ENCODE measurements at regions not wholly inside any gene's neighbourhood (a gene's known extent, or its start where the extent isn't known, plus 50 kb on each side); places are given as distances from the start of the nearest gene placed in this dataset.

DNA sequence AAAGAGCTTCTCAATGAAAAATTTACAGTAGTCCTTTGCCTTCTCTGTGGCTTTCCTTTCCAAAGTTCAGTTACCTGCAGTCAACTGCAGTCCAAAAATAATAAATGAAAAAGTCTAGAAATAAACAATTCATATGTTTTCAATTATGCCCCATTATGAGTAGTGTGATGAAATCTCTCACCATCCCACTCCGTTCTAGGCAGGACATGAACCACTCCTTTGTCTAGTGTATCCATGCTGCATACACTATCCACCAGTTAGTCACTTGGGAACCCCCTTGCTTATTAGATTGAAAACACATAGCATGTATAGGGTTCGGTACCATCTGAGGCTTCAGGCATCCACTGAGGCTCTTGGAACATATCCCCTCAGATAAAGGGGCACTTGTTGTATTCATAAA lies 80.6 kb upstream of the EYA4 start:
- Mint-ChIP-seq H3K4me3 (no peak overlapping the region), H3K36me3 (ENCODE audit: insufficient read depth) (no peaks in the 10 kb centered on the region), H3K4me1 (ENCODE audit: low read depth) (no peaks in the 10 kb centered on the region), H3K27me3 (ENCODE audit: low read depth) (no peaks in the 10 kb centered on the region), H3K9me3 (no peaks in the 10 kb centered on the region)
- no peak for DNase-seq
- ATAC-seq = no peak

- ATAC-seq = no peak
- H3K27me3 Mint-ChIP-seq (ENCODE audit: low read depth) = no peaks in the 10 kb centered on the region
These were observed 75.9 kb upstream of the EYA4 start for GRCh38 chr6:133165235-133165634.

GRCh38 chr6:133166766-133167165 lies 74.4 kb upstream of the EYA4 start:
- Mint-ChIP-seq H3K9me3 (no peaks in the 10 kb centered on the region), H3K27me3 (ENCODE audit: low read depth) (no peaks in the 10 kb centered on the region), H3K36me3 (ENCODE audit: insufficient read depth) (no peaks in the 10 kb centered on the region), H3K4me1 (ENCODE audit: low read depth) (no peaks in the 10 kb centered on the region), H3K4me3 (no peak overlapping the region)
- ATAC-seq (no peak), DNase-seq (no peak)

More at GRCh38 chr6:133165235-133165634, 75.9 kb upstream of the EYA4 start:
- Mint-ChIP-seq H3K36me3 (ENCODE audit: insufficient read depth) (no peaks in the 10 kb centered on the region), H3K9me3 (no peaks in the 10 kb centered on the region), H3K4me3 (no peak overlapping the region), H3K4me1 (ENCODE audit: low read depth) (no peaks in the 10 kb centered on the region)
- no peak for DNase-seq

GRCh38 chr6:133169901-133170300 lies 71.3 kb upstream of the EYA4 start:
- no peaks in the 10 kb centered on the region for H3K4me1 Mint-ChIP-seq (ENCODE audit: low read depth)
- H3K27me3 Mint-ChIP-seq (ENCODE audit: low read depth) = no peaks in the 10 kb centered on the region
- H3K9me3 Mint-ChIP-seq = no peaks in the 10 kb centered on the region
- no peak overlapping the region for H3K4me3 Mint-ChIP-seq
- ATAC-seq (no peak), DNase-seq (no peak)
- H3K36me3 Mint-ChIP-seq (ENCODE audit: insufficient read depth) = no peaks in the 10 kb centered on the region

DNA sequence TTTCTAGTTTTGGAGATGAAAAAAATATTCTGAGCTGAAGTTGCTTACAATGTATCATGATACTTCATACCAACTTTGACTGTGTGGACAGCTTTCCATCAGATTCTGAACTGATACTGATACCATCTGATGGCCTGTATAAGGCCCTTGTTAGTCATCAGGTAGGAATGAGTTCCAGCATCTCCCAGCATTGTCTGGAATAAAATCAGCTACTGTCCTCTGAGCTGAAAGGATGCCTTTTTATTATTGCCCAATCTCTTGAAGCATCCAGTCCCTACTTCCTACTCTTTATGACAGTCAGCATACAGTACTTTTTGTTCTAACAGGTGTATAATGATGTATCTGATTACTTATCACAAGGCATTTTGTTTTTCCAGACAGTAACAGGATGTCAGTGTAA lies 70.6 kb upstream of the EYA4 start:
- ATAC-seq = no peak
- no peak for DNase-seq
- no peak overlapping the region for H3K4me3 Mint-ChIP-seq
- H3K9me3 Mint-ChIP-seq = no peaks in the 10 kb centered on the region
- no peaks in the 10 kb centered on the region for H3K4me1 Mint-ChIP-seq (ENCODE audit: low read depth)
- no peaks in the 10 kb centered on the region for H3K27me3 Mint-ChIP-seq (ENCODE audit: low read depth)
- no peaks in the 10 kb centered on the region for H3K36me3 Mint-ChIP-seq (ENCODE audit: insufficient read depth)

DNA sequence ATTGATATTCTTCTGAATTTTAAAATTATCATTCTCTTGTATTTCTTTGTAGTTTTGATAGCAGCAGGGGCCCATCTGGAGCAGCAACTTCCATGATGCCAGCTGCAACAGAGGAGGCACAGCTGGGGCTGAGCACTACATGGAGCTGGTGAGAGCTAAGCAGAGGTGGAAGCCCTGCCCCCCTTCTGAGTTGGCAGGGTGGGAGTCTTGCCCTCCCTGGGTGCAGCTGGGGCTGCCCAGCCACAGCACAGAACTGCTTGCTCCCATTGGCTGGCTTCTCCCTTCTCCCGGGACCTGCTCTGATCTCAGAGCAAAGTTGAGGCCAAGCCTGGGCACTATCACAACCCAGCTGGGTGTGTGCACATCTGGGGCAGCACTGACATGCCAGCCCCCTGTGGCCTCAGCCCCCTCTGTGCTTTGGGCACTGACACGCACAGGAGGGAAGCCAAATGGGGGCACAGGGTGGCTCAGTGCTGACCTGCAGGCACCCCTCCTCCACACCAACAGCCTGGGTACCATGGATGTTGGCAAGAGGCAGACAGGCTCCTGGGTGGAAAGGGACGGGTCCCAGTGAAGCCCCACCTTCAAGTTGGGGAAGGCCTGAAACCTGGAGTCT lies 69.1 kb upstream of the EYA4 start:
- H3K4me3 Mint-ChIP-seq = no peak overlapping the region
- no peaks in the 10 kb centered on the region for H3K9me3 Mint-ChIP-seq
- DNase-seq (no peak), ATAC-seq (no peak)
- no peaks in the 10 kb centered on the region for H3K36me3 Mint-ChIP-seq (ENCODE audit: insufficient read depth)
- H3K4me1 Mint-ChIP-seq (ENCODE audit: low read depth) = no peaks in the 10 kb centered on the region
- no peaks in the 10 kb centered on the region for H3K27me3 Mint-ChIP-seq (ENCODE audit: low read depth)

- no peak overlapping the region for H3K4me3 Mint-ChIP-seq
- no peaks in the 10 kb centered on the region for H3K27me3 Mint-ChIP-seq (ENCODE audit: low read depth)
- peak in 1 of 2 donors; percentile 14 for ATAC-seq
- H3K9me3 Mint-ChIP-seq = peaks cover 1% of the 10 kb centered on the region
- DNase-seq = no peak
- H3K4me1 Mint-ChIP-seq (ENCODE audit: low read depth) = no peaks in the 10 kb centered on the region
- H3K36me3 Mint-ChIP-seq (ENCODE audit: insufficient read depth) = no peaks in the 10 kb centered on the region
These were observed 67.9 kb upstream of the EYA4 start for GRCh38 chr6:133173276-133173675.

DNA sequence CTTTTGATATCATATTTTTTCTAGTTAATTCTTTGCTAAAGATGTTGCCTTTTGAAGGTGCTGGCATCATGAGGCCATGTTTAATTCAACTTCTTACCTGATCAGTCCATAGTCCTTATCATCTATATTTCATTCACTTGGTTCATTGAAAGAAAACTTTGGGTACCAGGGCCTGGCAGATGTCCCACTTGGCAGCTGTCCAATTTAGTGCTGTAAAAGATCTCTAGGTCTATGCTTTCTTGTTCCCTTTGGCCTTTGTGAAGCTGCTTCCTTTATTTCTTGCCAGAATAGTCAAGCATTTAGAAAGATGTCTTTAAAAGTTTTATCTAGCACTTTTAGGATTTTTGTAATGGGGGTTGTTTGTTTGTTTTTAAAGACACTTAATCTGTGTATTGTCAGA lies 61.7 kb upstream of the EYA4 start:
- Mint-ChIP-seq H3K4me3 (no peak overlapping the region), H3K4me1 (ENCODE audit: low read depth) (no peaks in the 10 kb centered on the region), H3K36me3 (ENCODE audit: insufficient read depth) (no peaks in the 10 kb centered on the region), H3K9me3 (peaks cover 7% of the 10 kb centered on the region), H3K27me3 (ENCODE audit: low read depth) (no peaks in the 10 kb centered on the region)
- no peak for DNase-seq
- ATAC-seq = no peak

- ATAC-seq = no peak
- Mint-ChIP-seq H3K27me3 (ENCODE audit: low read depth) (no peaks in the 10 kb centered on the region), H3K36me3 (ENCODE audit: insufficient read depth) (no peaks in the 10 kb centered on the region), H3K4me1 (ENCODE audit: low read depth) (no peaks in the 10 kb centered on the region), H3K4me3 (no peak overlapping the region), H3K9me3 (peaks cover 2% of the 10 kb centered on the region)
- no peak for DNase-seq
These were observed 57.5 kb upstream of the EYA4 start for GRCh38 chr6:133183691-133184090.

DNA sequence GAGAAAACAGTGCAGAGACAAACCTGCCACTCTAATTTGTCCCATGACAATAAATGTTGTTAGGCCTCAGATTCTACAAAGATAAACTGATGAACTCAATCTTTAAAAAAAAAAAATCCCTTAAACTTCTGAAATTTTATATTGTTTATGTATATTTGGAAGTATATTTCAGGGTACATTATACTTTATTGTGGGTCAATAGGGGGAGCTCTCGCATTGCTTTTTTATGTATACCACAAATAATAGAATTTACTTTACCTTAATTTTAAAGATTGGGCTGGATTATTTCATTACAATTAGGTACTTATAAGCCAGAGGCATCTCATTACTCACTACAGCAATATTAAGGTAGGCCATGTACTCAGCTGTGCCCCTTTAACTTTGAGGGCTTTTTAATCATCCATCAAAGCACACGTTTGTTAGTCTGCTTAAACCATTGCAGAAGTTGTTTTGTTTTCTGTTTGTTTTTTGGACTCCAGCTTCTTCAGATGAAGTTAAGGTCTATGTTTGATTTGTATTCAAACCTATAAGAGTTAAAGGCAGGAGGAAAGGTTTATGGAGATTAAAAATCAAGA lies 56.3 kb upstream of the EYA4 start:
- no peaks in the 10 kb centered on the region for H3K27me3 Mint-ChIP-seq (ENCODE audit: low read depth)
- no peak for ATAC-seq
- no peaks in the 10 kb centered on the region for H3K4me1 Mint-ChIP-seq (ENCODE audit: low read depth)
- H3K36me3 Mint-ChIP-seq (ENCODE audit: insufficient read depth) = no peaks in the 10 kb centered on the region
- H3K4me3 Mint-ChIP-seq = no peak overlapping the region
- no peaks in the 10 kb centered on the region for H3K9me3 Mint-ChIP-seq
- no peak for DNase-seq

DNA sequence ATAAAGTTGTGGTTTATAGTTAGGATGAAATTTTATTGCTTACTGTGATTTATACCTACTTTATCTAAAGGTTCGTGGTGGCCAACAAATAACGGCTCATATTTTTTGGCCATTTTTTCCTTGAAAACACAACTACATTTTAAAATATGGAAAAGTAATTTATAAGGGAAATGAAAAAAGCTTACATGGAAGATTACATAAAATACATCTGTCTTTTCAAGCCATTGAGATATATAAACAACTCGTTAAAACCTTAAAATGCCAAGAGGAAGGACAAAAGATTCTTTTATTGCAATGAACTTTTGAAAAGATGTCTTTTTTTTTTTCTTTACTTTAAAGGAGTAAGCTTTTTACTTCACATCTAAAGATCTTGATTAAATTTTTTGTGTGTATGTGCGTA lies 55.4 kb upstream of the EYA4 start:
- Mint-ChIP-seq H3K4me3 (no peak overlapping the region), H3K9me3 (no peaks in the 10 kb centered on the region), H3K36me3 (ENCODE audit: insufficient read depth) (no peaks in the 10 kb centered on the region), H3K4me1 (ENCODE audit: low read depth) (no peaks in the 10 kb centered on the region), H3K27me3 (ENCODE audit: low read depth) (no peaks in the 10 kb centered on the region)
- no peak for ATAC-seq
- no peak for DNase-seq

DNA sequence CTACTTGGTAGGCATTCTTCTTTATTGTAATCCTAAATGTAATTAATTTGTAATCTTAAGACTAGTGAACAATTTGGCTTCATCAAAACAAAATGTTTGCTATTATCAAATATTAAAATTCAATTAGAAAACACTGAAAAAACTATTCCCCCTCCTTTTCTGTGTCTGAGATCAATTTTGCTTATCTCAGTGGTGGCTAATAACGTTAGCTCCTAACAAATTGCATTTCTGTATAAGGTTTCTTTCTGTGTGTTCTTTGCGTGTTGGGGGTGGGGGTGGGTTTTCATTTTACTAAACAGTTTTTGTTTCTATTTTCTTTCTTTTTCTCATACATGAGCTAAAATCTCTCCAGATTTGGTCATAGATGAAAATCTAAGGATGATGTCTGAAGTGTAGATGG lies 54.0 kb upstream of the EYA4 start:
- ATAC-seq (no peak), DNase-seq (no peak)
- no peaks in the 10 kb centered on the region for H3K36me3 Mint-ChIP-seq (ENCODE audit: insufficient read depth)

DNA sequence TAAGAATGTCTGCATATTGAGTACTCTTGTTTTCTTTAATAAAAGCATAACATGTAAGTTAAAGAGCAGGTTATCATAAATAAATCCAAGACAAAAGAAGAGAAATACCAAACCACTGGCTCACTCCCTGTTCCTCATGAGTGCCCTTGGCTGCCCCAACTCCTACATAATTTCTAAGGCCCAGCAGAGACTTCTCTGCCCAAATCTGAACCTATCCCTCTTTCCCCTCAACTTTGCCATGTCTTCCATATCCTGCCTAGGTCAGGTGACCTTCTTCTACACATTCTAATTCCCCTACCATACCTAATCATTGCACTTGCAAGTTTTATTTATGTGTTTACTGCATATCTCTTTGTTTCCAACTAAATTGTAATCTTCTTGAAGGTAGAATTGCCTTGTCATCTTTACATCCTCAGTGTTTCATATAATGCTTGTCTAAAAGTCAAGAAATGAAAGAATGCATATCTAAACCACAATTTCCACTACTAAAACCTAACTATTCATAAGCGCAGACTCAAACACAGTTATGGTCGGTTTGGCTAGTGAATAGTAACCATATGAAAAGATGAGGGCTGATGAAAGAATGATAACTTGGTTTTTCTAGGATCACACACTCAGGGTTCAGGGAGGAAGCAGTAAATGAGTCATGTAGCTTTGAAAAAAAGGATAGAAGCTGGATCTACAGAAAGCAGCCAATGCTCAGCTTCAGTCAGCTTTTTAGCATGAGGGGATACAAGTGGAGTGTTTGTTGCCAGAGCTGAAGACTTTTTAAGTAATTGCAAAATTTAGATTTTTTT lies 53.3 kb upstream of the EYA4 start:
- H3K4me1 Mint-ChIP-seq (ENCODE audit: low read depth) = no peaks in the 10 kb centered on the region
- H3K4me3 Mint-ChIP-seq = no peak overlapping the region
- no peak for DNase-seq
- ATAC-seq = no peak
- no peaks in the 10 kb centered on the region for H3K36me3 Mint-ChIP-seq (ENCODE audit: insufficient read depth)
- H3K27me3 Mint-ChIP-seq (ENCODE audit: low read depth) = no peaks in the 10 kb centered on the region
- H3K9me3 Mint-ChIP-seq = no peaks in the 10 kb centered on the region

More for the DNA sequence above, 54.0 kb upstream of the EYA4 start:
- Mint-ChIP-seq H3K27me3 (ENCODE audit: low read depth) (no peaks in the 10 kb centered on the region), H3K4me1 (ENCODE audit: low read depth) (no peaks in the 10 kb centered on the region), H3K9me3 (no peaks in the 10 kb centered on the region), H3K4me3 (no peak overlapping the region)

GRCh38 chr6:133190912-133191311 lies 50.2 kb upstream of the EYA4 start:
- Mint-ChIP-seq H3K27me3 (ENCODE audit: low read depth) (no peaks in the 10 kb centered on the region), H3K9me3 (peaks cover 8% of the 10 kb centered on the region), H3K4me3 (no peak overlapping the region), H3K4me1 (ENCODE audit: low read depth) (no peaks in the 10 kb centered on the region), H3K36me3 (ENCODE audit: insufficient read depth) (no peaks in the 10 kb centered on the region)
- DNase-seq = no peak
- ATAC-seq = no peak

- Mint-ChIP-seq H3K4me3 (no peak overlapping the region), H3K9me3 (peaks cover 8% of the 10 kb centered on the region), H3K27me3 (ENCODE audit: low read depth) (no peaks in the 10 kb centered on the region), H3K36me3 (ENCODE audit: insufficient read depth) (no peaks in the 10 kb centered on the region), H3K4me1 (ENCODE audit: low read depth) (no peaks in the 10 kb centered on the region)
- DNase-seq (no peak), ATAC-seq (no peak)
These were observed 49.8 kb upstream of the EYA4 start for GRCh38 chr6:133191323-133191722.

Measured in activated T-cell treated with anti-CD3 and anti-CD28 coated beads, Interleukin-2, amount 50 U/mL, for 4 hours (primary cell).